CD8-positive, alpha-beta memory T cell (primary cell): ENCODE measurements at regions not wholly inside any gene's neighbourhood (a gene's known extent, or its start where the extent isn't known, plus 50 kb on each side); places are given as distances from the start of the nearest gene placed in this dataset.

Source experiments
- CTCF ChIA-PET: fragments of 350-600 bp; sonication (Branson Sonifier 250); formaldehyde crosslinking; loops from one replicate; lab custom pipeline; 2021; ENCODE audit warnings: antibody characterized with exemption; lab: Charles Lee
- POLR2A ChIA-PET: fragments of 350-600 bp; sonication (Branson Sonifier 250); formaldehyde crosslinking; loops from one replicate; lab custom pipeline; 2021; ENCODE audit warnings: antibody characterized with exemption; lab: Charles Lee
- DNase-seq, 5 donors: peaks; one replicate each; pipeline versions ENCODE4 v3.0.0 to v3.0.0-alpha.2; 2020 to 2022; ENCODE audit warnings: mixed read lengths in 1 of 5
- H3K27ac ChIP-seq: one replicate; pipeline ENCODE4 v1.7.0; 2013; ENCODE audit warnings: low read depth, mild to moderate bottlenecking, low read length, moderate library complexity
- H3K27me3 ChIP-seq: 2 replicates; pipeline ENCODE4 v1.7.0; 2013; ENCODE audit warnings: low read length, mild to moderate bottlenecking; ENCODE audit not compliant: insufficient read depth, poor library complexity, severe bottlenecking
- H3K36me3 ChIP-seq: 2 replicates; pipeline ENCODE4 v1.7.0; 2013; ENCODE audit warnings: mild to moderate bottlenecking, low read length, moderate library complexity; ENCODE audit not compliant: insufficient read depth
- H3K4me1 ChIP-seq: 2 replicates; pipeline ENCODE4 v1.7.0; 2013; ENCODE audit warnings: mild to moderate bottlenecking, low read length, moderate library complexity; ENCODE audit not compliant: insufficient read depth
- H3K4me3 ChIP-seq: 2 replicates; pipeline ENCODE4 v1.7.0; 2013; ENCODE audit warnings: mild to moderate bottlenecking, low read length
- H3K9me3 ChIP-seq: 2 replicates; pipeline ENCODE4 v1.7.0; 2013; ENCODE audit warnings: mild to moderate bottlenecking, low read length
- H3K27ac Mint-ChIP-seq, 8 donors: one replicate each; pipeline ENCODE4 v1.8.0; 2020 to 2021; ENCODE audit warnings: mixed read lengths in 8 of 8, mild to moderate bottlenecking in 6 of 8, inconsistent platforms in 3 of 8, moderate library complexity in 3 of 8
- H3K27me3 Mint-ChIP-seq, 2 donors: one replicate each; pipeline ENCODE4 v1.8.0; 2020 to 2021; ENCODE audit warnings: mixed read lengths in 2 of 2, mild to moderate bottlenecking in 1 of 2, moderate library complexity in 1 of 2
- H3K36me3 Mint-ChIP-seq, 3 donors: one replicate each; pipeline ENCODE4 v1.8.0; 2020 to 2021; ENCODE audit warnings: mixed read lengths in 3 of 3, inconsistent platforms in 1 of 3, mild to moderate bottlenecking in 1 of 3
- H3K4me1 Mint-ChIP-seq, 3 donors: one replicate each; pipeline ENCODE4 v1.8.0; 2020 to 2021; ENCODE audit warnings: mixed read lengths in 3 of 3, inconsistent platforms in 1 of 3, mild to moderate bottlenecking in 1 of 3
- H3K4me3 Mint-ChIP-seq, 7 donors: one replicate each; pipeline ENCODE4 v1.8.0; 2020 to 2021; ENCODE audit warnings: mixed read lengths in 7 of 7, mild to moderate bottlenecking in 6 of 7, moderate library complexity in 4 of 7, inconsistent platforms in 2 of 7
- H3K9me3 Mint-ChIP-seq, 5 donors: one replicate each; pipeline ENCODE4 v1.8.0; 2020 to 2022; ENCODE audit warnings: mixed read lengths in 5 of 5, mild to moderate bottlenecking in 3 of 5, moderate library complexity in 2 of 5, inconsistent platforms in 1 of 5

GRCh38 chr12:75708802-75709201, 197.4 kb upstream of the KRR1 start:
- H3K36me3 ChIP-seq, result no peaks in the 10 kb centered on the region
- no peak for DNase-seq
- no peaks in the 10 kb centered on the region for H3K27me3 ChIP-seq
- CTCF ChIA-PET, result no interaction called here
- Mint-ChIP-seq H3K27ac (no peak overlapping the region), H3K36me3 (no peaks in the 10 kb centered on the region), H3K4me3 (no peak overlapping the region), H3K27me3 (no peaks in the 10 kb centered on the region), H3K4me1 (no peaks in the 10 kb centered on the region), H3K9me3 (no peaks in the 10 kb centered on the region)
- H3K9me3 ChIP-seq, result no peaks in the 10 kb centered on the region
- POLR2A ChIA-PET, result no interaction called here
- H3K4me1 ChIP-seq, result no peaks in the 10 kb centered on the region
- no peak overlapping the region for H3K27ac ChIP-seq
- H3K4me3 ChIP-seq, result no peak overlapping the region

- Histone ChIP-seq H3K9me3 (no peaks in the 10 kb centered on the region), H3K4me3 (no peak overlapping the region), H3K4me1 (no peaks in the 10 kb centered on the region), H3K27me3 (no peaks in the 10 kb centered on the region), H3K36me3 (no peaks in the 10 kb centered on the region), H3K27ac (no peak overlapping the region)
- DNase-seq, result no peak
- no peak overlapping the region for H3K4me3 Mint-ChIP-seq
- no peak overlapping the region for H3K27ac Mint-ChIP-seq
- no peaks in the 10 kb centered on the region for H3K27me3 Mint-ChIP-seq
- no peaks in the 10 kb centered on the region for H3K36me3 Mint-ChIP-seq
- H3K9me3 Mint-ChIP-seq, result no peaks in the 10 kb centered on the region
- ChIA-PET CTCF (no interaction called here), POLR2A (no interaction called here)
- H3K4me1 Mint-ChIP-seq, result peaks cover under 1 to 3% (median 3%) of the 10 kb centered on the region in 3 donors
Observed at GRCh38 chr12:75707983-75708382, 196.6 kb upstream of the KRR1 start.

GRCh38 chr12:75706786-75707605, 195.6 kb upstream of the KRR1 start:
- POLR2A ChIA-PET, result no interaction called here
- Mint-ChIP-seq H3K27me3 (no peaks in the 10 kb centered on the region), H3K9me3 (no peaks in the 10 kb centered on the region), H3K36me3 (no peaks in the 10 kb centered on the region), H3K4me1 (peaks cover 9 to 12% (median 10%) of the 10 kb centered on the region in 3 donors), H3K27ac (no peak overlapping the region), H3K4me3 (no peak overlapping the region)
- DNase-seq, result no peak
- Histone ChIP-seq H3K27me3 (no peaks in the 10 kb centered on the region), H3K4me3 (no peak overlapping the region), H3K36me3 (no peaks in the 10 kb centered on the region), H3K27ac (peak overlapping the region; percentile 48), H3K4me1 (peaks cover 2% of the 10 kb centered on the region), H3K9me3 (no peaks in the 10 kb centered on the region)
- CTCF ChIA-PET, result no interaction called here

- Mint-ChIP-seq H3K27ac (peak overlapping the region in 2 of 8 donors; percentile 3 to 15), H3K4me1 (peaks cover 10 to 20% (median 12%) of the 10 kb centered on the region in 3 donors), H3K27me3 (no peaks in the 10 kb centered on the region), H3K9me3 (no peaks in the 10 kb centered on the region), H3K36me3 (no peaks in the 10 kb centered on the region), H3K4me3 (no peak overlapping the region)
- Histone ChIP-seq H3K27ac (peak overlapping the region; percentile 48), H3K36me3 (no peaks in the 10 kb centered on the region), H3K27me3 (no peaks in the 10 kb centered on the region), H3K9me3 (no peaks in the 10 kb centered on the region), H3K4me3 (no peak overlapping the region), H3K4me1 (peaks cover 5% of the 10 kb centered on the region)
- DNase-seq, result no peak
- CTCF ChIA-PET, result no interaction called here
- POLR2A ChIA-PET, result no interaction called here
Observed at GRCh38 chr12:75705749-75706711, 194.6 kb upstream of the KRR1 start.

GRCh38 chr12:75704664-75705063, 193.3 kb upstream of the KRR1 start:
- Mint-ChIP-seq H3K4me1 (peaks cover 10 to 20% (median 12%) of the 10 kb centered on the region in 3 donors), H3K4me3 (no peak overlapping the region), H3K27ac (no peak overlapping the region), H3K27me3 (no peaks in the 10 kb centered on the region), H3K36me3 (no peaks in the 10 kb centered on the region), H3K9me3 (no peaks in the 10 kb centered on the region)
- Histone ChIP-seq H3K36me3 (no peaks in the 10 kb centered on the region), H3K27me3 (no peaks in the 10 kb centered on the region), H3K9me3 (no peaks in the 10 kb centered on the region), H3K4me3 (no peak overlapping the region), H3K27ac (no peak overlapping the region), H3K4me1 (peaks cover 5% of the 10 kb centered on the region)
- ChIA-PET POLR2A (no interaction called here), CTCF (no interaction called here)
- no peak for DNase-seq

GRCh38 chr12:75704208-75704607, 192.8 kb upstream of the KRR1 start:
- Mint-ChIP-seq H3K9me3 (no peaks in the 10 kb centered on the region), H3K4me3 (no peak overlapping the region), H3K27ac (no peak overlapping the region), H3K27me3 (no peaks in the 10 kb centered on the region), H3K36me3 (no peaks in the 10 kb centered on the region), H3K4me1 (peaks cover 10 to 20% (median 12%) of the 10 kb centered on the region in 3 donors)
- Histone ChIP-seq H3K4me3 (no peak overlapping the region), H3K27me3 (no peaks in the 10 kb centered on the region), H3K4me1 (peaks cover 5% of the 10 kb centered on the region), H3K36me3 (no peaks in the 10 kb centered on the region), H3K27ac (no peak overlapping the region), H3K9me3 (no peaks in the 10 kb centered on the region)
- ChIA-PET POLR2A (no interaction called here), CTCF (no interaction called here)
- DNase-seq, result no peak

- Mint-ChIP-seq H3K4me1 (peaks cover 10 to 20% (median 12%) of the 10 kb centered on the region in 3 donors), H3K27me3 (no peaks in the 10 kb centered on the region), H3K27ac (peak overlapping the region in 4 of 8 donors; percentile 29 to 55 (median 38)), H3K4me3 (peak overlapping the region in 2 of 7 donors; percentile 16 to 74), H3K36me3 (no peaks in the 10 kb centered on the region), H3K9me3 (no peaks in the 10 kb centered on the region)
- ChIA-PET CTCF (interaction anchor here (1.0 kb wide), 1 partner anchor 18 kb away, joined by 3 read pairs; no protein-coding TSS in a partner anchor), POLR2A (no interaction called here)
- H3K9me3 ChIP-seq, result no peaks in the 10 kb centered on the region
- DNase-seq, result no peak
- H3K4me1 ChIP-seq, result peaks cover 5% of the 10 kb centered on the region
- no peaks in the 10 kb centered on the region for H3K36me3 ChIP-seq
- H3K27me3 ChIP-seq, result no peaks in the 10 kb centered on the region
- H3K4me3 ChIP-seq, result no peak overlapping the region
- H3K27ac ChIP-seq, result no peak overlapping the region
Observed at GRCh38 chr12:75703131-75703530, 191.7 kb upstream of the KRR1 start.
